NCI-H510A treated with DMSO at 0.1 percent for 48 hours (cell line): ENCODE measurements at regions not wholly inside any gene's neighbourhood (a gene's known extent, or its start where the extent isn't known, plus 50 kb on each side); places are given as distances from the start of the nearest gene placed in this dataset.
"Not testable (repeated sequence)": the region's sequence is repeated elsewhere in the genome, so short reads cannot be mapped to it uniquely, and the experiment has no call there.

Experiments
- DNase-seq: peaks from one replicate; lab custom pipeline; 2025; lab: John Stamatoyannopoulos, UW

DNA sequence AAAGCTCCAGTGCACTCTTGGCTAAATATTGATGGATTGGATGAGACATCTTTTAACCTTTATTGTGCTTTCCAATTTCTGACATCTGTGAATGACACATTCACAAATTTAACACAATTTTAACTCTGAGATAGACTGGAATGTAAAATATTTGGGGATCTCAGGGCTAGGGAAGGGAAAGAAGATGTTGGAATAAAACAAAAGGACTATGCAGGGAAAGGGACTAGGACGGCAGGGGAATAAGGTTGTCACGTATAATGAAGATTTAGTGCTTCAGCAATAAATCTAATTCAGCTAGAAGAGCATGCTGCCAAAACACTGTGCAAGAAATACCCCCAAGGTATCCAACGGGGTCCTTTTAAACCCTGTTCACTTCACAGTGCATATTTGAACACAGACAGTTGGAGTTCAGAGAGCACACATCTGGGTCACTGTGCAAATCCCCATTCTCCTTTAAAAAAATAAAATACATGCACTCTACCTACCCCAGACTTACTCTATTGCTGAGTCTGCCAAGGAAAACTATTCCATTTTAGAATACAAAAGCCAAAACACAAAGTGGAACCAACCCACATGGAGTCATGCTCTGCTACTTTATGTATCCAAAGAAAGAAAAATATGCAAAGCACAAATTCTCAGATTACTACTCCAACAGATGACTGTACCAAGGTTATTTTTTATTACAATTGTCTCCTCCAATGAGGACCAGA is 151.0 kb upstream of the RSPO3 start:
- no peak for DNase-seq

DNA sequence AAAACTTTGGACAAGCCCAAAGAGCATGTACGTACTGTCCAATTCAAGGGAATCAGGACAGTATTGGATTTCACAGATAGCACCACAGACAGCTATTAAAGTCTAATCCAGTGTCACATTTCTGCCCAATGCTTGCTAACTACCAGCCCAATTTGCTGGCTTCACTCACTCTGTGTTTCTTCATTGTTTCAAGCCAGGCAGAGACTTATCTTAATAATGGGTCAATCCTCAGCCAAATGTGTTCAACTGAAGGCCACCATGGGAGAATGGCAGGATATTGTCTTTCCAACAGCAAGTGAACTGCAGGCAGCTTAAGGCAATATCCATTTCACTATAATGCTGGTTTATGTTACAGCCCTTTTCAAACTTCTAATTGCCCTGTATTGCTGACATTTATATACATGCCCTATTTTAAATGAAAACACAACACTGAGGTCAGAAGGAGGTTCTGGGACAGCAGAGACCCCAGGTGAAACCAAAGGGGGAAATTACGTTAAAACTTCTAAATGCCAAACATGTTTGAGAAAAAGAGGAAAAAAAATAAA is 142.1 kb upstream of the RSPO3 start:
- no peak for DNase-seq

DNA sequence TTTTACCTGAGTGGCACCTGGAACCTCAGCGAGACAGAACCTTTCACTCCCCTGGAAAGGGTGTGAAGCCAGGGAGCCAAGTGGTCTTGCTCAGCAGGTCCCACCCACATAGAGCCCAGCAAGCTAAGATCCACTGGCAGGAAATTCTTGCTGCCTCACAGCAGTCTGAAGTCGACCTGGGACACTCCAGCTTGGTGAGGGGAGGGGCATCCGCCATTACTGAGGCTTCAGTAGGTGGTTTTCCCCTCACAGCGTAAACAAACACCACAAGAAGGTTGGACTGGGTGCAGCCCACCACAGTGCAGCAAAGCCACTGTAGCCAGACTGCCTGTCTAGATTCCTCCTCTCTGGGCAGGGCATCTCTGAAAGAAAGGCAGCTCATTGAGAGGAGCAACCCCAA is 134.7 kb upstream of the RSPO3 start:
- no peak for DNase-seq

DNA sequence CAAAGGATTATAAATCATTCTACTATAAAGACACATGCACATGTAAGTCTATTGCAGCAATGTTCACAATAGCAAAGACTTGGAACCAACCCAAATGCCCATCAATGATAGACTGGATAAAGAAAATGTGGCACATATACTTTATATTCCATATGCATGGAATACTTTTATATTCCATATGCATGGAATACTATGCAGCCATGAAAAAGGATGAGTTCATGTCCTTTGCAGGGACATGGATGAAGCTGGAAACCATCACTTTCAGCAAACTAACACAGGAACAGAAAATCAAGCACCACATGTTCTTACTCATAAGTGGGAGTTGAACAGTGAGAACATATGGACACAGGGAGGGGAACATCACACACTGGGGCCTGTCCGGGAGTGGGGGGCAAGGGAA is 130.3 kb upstream of the RSPO3 start:
- not testable (repeated sequence) for DNase-seq

DNA sequence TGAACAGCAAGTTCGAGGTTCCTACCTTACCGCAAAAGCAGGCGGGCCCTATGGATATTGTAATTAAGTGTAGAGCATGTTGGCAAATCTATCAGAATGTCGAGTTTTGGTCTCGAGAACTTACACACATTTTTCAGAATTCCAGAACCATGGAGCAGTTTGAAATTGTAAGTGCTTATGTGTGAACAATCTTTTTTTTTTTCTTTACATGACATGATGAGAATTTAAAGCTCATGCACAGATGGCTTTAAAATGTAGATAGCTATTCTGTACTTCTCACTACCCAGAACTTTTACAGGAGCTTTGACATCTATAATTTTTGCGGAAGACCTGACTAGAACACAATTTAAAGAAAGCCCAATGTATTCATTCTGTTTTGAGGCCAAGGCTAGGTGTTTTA is 117.8 kb upstream of the RSPO3 start:
- DNase-seq: no peak

DNA sequence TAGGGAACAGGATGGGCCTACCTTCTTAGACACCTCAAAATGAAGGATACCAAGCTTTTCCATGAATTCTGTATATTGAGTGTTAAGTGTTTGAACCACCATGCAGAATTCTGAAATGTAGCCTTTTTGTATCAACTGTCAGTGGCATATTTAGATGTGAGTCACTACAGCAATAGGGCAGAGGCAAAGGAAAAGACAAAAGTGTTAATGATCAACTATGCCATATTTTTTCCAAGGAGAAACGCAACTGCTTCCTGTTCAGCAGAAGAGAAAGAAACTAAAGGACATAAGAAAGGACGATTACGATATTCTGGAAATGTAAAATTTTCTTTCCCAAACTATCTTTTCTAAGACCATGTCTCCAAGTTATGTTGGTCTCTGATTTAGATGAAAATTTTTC is 104.6 kb upstream of the RSPO3 start:
- DNase-seq: no peak

DNA sequence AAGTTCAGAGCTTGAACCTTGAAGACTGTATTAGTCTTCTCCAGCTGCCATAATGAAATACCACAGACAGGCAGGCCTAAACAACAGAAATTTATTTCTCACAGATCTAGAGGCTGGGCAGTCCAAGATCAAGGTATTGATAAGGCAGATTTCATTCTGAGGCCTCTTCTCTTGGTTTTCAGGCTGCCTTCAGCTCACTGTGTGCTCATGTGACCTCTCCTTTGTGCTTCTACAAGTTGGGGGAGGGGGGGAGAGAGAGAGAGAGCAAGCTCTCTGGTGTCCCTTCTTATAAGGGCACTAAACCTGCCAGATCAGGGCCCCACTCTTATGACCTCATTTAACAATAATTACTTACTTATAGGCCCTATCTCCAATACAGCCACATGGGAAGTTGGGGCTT is 102.6 kb upstream of the RSPO3 start:
- no peak for DNase-seq

DNA sequence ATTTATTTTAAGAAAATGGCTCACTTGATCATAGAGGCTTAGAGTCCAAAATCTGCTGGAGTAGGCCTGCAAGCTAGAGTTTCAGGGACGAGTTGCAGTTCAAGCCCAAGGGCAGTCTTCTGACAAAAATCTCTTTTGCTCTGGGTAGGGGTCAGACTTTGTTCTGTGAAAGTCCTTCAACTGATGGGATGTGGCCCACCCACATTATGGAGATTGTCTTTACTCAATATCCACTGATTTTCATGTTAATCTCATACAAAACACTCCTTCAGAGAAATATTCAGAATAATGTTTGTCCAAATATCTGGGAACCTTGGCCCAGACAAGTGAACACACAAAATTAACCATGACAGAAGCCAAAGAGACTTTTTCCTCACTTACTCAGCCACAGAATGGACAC is 98.6 kb upstream of the RSPO3 start:
- DNase-seq: no peak

DNA sequence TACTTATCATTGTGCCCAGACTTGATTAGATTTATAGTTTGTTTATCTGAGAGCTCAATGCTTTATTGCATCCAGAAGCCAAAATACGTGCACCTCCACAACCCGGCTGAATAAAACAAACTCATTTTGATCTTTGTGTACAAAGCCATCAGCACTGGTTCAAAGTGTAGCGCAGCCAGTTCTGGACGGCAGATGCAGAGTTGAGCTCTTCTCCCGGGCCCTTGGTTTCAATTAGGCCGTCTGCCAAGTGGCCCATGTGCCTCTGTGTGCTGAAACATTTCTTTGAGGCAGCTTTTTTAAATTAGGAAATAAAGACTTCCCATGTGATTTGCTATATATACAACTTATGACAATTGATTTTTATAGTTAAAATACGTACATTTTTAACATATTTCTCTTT is 96.2 kb upstream of the RSPO3 start:
- DNase-seq: peak; percentile 57

DNA sequence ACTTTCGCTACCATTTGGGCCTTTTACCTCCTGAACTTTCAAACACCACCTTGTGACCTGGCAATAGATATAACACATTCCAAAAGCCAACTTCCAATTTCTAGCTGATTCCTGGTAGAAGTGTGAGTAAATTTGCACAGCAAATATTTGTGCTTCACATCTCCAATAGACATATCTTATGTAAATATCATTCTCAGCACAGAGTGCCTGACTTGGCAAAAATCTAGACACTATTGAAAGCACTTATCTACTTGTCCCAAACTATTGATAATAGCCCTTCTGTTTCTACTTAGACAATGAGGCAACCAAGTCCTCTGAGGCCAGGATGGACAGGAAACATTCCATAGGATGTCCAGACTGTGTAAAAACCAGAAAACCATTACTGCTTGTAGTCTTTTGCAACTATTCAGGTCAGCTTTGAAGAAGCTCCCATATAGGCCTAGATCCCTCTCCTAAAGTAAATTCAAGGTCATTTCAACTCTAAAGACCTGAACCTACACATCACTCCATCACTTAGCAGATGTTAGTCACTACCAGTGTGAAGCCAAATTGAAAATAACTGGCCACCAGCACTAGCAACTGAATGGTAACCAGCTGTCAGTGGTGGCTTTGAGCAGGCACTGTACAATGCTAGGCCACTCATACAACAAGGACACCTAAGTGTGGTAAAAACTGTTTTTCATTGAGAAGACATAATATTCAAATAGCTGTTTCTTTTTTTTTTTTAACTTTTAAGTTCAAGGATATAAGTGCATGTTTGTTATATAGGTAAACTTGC is 95.3 kb upstream of the RSPO3 start:
- peak; percentile 36 for DNase-seq

DNA sequence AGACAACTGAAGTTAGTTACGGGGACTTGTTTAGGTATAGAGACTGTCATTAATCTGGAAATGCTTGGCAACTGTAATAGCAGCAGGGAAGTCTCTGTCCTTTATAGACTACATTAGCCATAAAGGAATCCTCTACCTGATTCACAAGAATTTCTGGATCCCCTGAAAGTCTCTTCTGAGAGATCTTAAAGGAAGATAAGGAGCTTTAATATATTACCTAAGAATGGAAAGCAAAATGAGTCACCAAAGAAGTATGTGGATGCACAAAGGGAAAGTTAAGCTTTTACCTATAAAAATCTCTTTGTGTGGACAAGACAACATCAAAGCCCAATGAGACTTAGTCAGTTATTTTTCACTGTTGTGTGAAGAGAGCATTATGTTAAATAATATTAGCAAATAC is 92.2 kb upstream of the RSPO3 start:
- no peak for DNase-seq

DNA sequence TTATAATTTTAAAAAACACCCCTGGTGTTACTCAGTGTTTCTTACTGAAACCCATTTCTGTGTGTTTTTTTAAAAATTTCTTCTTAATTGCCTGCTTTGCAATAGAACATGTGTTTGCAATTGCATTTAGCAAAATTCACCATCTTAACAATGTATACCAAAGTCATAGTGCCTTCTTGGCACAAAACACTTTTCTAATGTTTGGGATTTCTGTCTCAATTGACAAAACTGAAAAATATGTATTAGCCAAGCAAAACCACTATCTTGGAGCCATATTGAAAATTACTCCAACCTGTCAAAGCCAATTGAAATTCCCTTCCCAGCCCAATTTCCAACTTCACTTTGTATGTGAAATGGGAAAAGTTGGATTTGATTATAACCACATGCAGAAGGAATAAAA is 88.4 kb upstream of the RSPO3 start:
- no peak for DNase-seq

DNA sequence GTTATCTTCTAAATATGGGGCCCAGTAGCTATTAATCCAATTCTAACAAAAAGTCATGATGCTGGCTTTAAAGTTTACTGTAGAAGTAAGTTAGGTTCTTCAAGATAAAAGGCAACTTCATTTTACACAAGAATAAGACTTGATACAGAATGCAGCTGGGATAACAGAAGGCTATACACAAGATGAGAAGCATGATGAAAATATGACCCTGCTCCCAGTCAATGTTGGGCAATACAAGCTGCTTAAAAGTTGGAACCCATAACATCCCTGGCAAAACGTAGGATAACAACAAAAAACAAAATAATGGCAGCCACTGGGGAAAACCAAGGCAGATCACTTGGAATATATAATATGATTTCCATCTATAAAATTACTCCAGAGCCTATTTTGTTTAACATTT is 87.6 kb upstream of the RSPO3 start:
- no peak for DNase-seq

DNA sequence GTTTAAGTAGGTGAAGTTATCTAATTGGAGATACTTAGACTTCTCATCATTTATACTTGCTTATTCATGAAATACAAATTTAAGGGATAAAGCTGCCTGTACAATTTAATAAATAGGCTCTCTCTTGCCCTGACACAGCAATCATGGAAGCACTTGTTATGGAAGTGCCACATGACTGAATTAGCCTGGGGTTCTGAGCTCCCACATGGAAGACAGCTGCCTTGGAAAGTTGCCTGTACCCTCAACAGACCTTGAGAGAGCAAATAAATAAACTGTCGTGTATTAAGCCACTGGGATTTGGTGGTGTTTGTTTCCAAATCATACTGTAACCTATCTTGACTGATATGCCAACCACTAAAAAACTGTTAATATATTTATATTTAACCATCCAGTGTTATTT is 87.0 kb upstream of the RSPO3 start:
- no peak for DNase-seq

DNA sequence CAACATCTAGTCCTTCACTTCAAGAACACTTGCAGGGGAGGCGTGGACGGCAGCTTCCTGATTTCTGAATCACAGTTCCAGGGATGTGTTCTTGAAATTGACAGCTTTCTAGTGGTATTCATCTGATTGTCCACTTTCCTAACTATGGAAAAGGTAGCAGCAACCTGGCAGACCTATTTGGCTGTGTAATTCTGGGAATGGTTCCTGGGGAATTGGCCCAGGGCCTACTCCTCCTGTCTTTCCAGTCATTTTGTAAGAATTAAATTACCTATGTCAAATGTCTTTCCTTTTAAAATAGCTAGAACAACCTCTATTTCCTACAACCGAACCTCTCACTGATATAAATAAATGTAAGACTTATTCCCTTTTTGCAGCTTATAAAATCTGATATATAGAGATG is 85.5 kb upstream of the RSPO3 start:
- DNase-seq: no peak

DNA sequence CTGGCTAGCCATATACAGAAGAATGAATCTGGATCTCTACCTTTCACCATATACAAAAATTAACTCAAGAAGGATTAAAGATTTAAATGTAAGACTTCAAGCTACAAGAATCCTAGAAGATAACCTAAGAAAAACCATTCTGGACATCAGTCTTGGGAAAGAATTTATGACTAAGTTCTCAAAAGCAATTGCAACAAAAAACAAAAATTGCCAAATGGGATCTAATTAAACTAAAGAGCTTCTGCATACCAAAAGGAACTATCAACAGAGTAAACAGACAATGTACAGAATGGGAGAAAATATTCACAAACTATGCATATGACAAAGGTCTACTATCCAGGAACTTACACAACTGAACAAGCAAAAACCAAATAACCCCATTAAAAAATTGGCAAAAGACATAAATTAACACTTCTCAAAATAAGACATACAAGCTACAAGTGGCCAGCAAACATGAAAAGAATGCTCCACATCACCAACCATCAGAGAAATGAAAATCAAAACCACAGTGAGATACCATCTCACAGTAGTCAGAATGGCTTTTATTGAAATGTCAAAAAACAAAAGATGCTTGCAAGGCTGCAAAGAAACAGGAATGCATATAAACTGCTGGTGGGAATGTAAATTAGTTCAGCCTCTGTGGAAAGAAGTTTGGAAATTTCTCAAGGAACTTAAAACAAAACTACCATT is 66.8 kb upstream of the RSPO3 start:
- DNase-seq: no peak

DNA sequence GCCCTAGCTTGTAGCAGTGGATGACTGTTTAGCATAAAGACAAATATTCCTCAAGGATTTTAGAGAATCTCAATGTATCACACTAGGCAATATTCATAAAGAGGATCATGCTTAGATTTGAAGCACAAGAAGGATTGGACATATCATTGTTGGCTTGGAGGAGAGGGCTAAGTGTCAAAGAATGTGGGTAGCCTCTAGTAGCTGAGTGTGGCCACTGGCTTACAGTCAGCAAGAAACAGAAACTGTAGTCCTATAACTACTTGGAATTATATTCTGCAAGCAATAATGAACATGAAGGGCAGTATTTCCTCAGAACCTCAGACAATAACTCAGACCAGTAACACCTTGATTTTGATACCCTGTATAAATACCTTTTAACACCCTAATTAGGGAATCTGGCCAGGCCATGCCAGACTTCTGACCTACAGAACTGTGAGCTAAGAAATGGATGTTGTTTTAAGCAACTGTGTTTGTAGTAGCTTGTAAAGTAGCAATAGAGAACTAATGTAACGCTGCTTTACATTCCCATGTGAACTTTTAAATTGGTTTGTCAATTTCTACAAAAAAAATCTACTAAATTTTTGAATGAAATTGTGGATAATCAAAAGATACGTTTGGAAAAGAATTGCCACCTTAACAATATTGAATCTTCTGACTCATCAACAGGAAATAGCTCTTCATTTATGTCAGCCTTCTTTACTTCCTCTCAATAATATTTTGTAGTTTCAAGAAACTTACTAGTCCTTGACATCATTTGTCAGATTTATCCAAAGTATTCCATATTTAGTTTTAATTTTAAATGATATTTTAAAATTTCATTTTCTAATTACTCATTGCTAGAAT is 65.2 kb upstream of the RSPO3 start:
- no peak for DNase-seq

DNA sequence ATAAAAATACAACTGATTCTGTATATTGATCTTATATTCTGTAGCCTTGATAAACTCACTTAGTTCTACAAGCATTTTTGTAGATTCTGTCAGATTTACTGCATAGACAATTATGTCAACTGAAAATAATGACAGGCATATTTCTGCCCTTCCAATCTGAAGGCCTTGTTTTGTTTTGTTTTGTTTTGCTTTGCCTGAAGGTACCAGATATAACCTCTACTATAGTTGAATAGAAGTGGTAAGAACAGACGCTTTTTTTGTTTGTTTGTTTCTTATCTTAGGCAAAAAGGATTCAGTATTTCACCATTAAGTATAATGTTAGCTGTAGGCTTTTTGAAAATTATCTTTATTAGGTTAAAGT is 64.6 kb upstream of the RSPO3 start:
- no peak for DNase-seq

DNA sequence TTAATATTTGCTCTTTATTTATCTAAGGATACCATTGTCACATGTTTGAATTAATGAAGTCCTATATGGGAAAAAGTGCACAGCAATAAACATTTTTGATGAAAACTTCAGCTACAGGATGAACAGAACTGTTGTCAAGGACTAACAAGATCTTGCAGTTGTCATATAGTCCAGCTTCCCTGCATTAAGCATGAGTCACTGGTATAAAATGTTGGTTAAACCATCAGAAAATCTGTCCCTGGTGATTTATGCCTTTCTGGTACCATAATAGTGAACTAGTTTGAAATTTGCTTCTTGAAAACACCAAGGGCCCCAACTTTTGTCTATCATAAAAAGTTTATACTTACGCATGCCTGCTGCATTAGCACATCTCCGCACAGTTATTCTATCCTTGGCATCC is 60.4 kb upstream of the RSPO3 start:
- DNase-seq: no peak

DNA sequence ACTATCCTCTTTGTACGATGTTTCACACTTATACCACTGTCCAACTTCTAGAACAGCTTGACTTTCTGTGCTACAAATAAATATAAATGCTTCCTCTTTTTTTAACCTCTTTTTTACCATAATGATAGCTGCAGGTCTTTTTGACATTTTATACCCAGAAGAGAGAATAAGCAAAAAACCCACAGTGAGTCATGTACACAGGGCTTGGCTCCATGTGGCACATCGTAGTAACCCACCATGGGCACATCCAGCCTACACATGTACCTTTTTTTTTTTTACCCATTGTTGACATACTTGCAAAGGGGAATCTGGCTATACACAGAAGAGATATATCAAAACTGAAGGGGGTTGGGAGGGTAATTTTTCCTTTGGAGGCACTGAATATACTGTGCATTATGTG is 59.5 kb upstream of the RSPO3 start:
- no peak for DNase-seq
